Caco-2 (cell line): ENCODE measurements at regions not wholly inside any gene's neighbourhood (a gene's known extent, or its start where the extent isn't known, plus 50 kb on each side); places are given as distances from the start of the nearest gene placed in this dataset.

Experiments
- BruUV-seq: library from RNA; stranded (reverse); fragments of 400-500 nt; replicated peaks from 2 replicates; lab custom pipeline; 2021; lab: Mats Ljungman, UMichigan
- CTCF ChIA-PET: fragments of 300-600 bp; sonication (Branson Sonifier 250); formaldehyde crosslinking; loops from one replicate; lab custom pipeline; 2022; ENCODE audit warnings: antibody characterized with exemption; lab: Charles Lee
- POLR2A ChIA-PET: fragments of 300-600 bp; sonication (Branson Sonifier 250); formaldehyde crosslinking; loops from one replicate; lab custom pipeline; 2022; ENCODE audit warnings: antibody characterized with exemption; lab: Charles Lee
- DNase-seq, 2 experiments: peaks; one replicate each; pipeline versions ENCODE4 v3.0.0 to v3.0.0-alpha.2; 2020 to 2022
- H3K27me3 ChIP-seq: replicated peaks from 2 replicates; pipeline ENCODE4 v1.6.0; 2011; ENCODE audit warnings: low read length; ENCODE audit not compliant: control insufficient read depth, insufficient read depth
- H3K36me3 ChIP-seq: 2 replicates; pipeline ENCODE4 v1.5.1; 2011; ENCODE audit warnings: low read length; ENCODE audit not compliant: control insufficient read depth, insufficient read depth
- H3K4me1 ChIP-seq: fragments of 250-450 bp; sonication (Bioruptor Pico); 2 replicates; pipeline ENCODE4 v1.5.1; 2020; ENCODE audit warnings: mild to moderate bottlenecking
- H3K4me3 ChIP-seq: 2 replicates; pipeline ENCODE4 v1.5.1; 2011; ENCODE audit warnings: low read depth, mild to moderate bottlenecking, control low read depth, low read length
- H3K9me3 ChIP-seq: fragments of 250-450 bp; sonication (Bioruptor Pico); 2 replicates; pipeline ENCODE4 v1.5.1; 2020; ENCODE audit warnings: mild to moderate bottlenecking, moderate library complexity
- H3K27ac Mint-ChIP-seq: one replicate; pipeline ENCODE4 v1.8.0; 2022; ENCODE audit warnings: mixed read lengths; ENCODE audit not compliant: unreplicated experiment
- H3K27me3 Mint-ChIP-seq: one replicate; pipeline ENCODE4 v1.8.0; 2022; ENCODE audit warnings: mixed read lengths; ENCODE audit not compliant: insufficient read depth, unreplicated experiment
- H3K36me3 Mint-ChIP-seq: one replicate; pipeline ENCODE4 v1.8.0; 2022; ENCODE audit warnings: mild to moderate bottlenecking, mixed read lengths; ENCODE audit not compliant: insufficient read depth, unreplicated experiment
- H3K4me1 Mint-ChIP-seq: one replicate; pipeline ENCODE4 v1.8.0; 2022; ENCODE audit warnings: low read depth, mixed read lengths; ENCODE audit not compliant: unreplicated experiment
- H3K4me3 Mint-ChIP-seq: one replicate; pipeline ENCODE4 v1.8.0; 2022; ENCODE audit warnings: mild to moderate bottlenecking, moderate library complexity, mixed read lengths; ENCODE audit not compliant: unreplicated experiment
- H3K9me3 Mint-ChIP-seq: one replicate; pipeline ENCODE4 v1.8.0; 2022; ENCODE audit warnings: mixed read lengths; ENCODE audit not compliant: unreplicated experiment
- CTCF ChIP-seq, 2 experiments: fragments of 200-600 bp in 1 of 2; IDR thresholded peaks; 1 replicate in 1 of 2; 2 replicates in 1 of 2; pipeline versions ENCODE4 v1.5.1 to v1.8.0; 2011 to 2022; ENCODE audit warnings: antibody characterized with exemption in 1 of 2, control low read depth in 1 of 2, inconsistent platforms in 1 of 2, low read depth in 1 of 2, low read length in 1 of 2, mild to moderate bottlenecking in 1 of 2, moderate library complexity in 1 of 2; ENCODE audit not compliant: insufficient read depth in 1 of 2, severe bottlenecking in 1 of 2, unreplicated experiment in 1 of 2
- intact Hi-C: fragments of 100-400 bp; cut with micrococcal nuclease; formaldehyde crosslinking; loops from one replicate; pipeline ENCODE4 v1.10.0; 2022; ENCODE audit not compliant: unreplicated experiment

GRCh38 chr4:123477711-123478209 is 81.2 kb downstream of the SPRY1 start:
- Histone ChIP-seq H3K27me3 (no peaks in the 10 kb centered on the region), H3K4me3 (no peak overlapping the region), H3K4me1 (peaks cover 48% of the 10 kb centered on the region), H3K9me3 (no peaks in the 10 kb centered on the region), H3K36me3 (no peaks in the 10 kb centered on the region)
- ChIA-PET POLR2A (interaction anchor here (2.2 kb wide), 1 partner anchor 28 kb away, joined by 8 read pairs; no protein-coding TSS in a partner anchor), CTCF (no interaction called here)
- Mint-ChIP-seq H3K36me3 (peaks cover 7% of the 10 kb centered on the region), H3K9me3 (no peaks in the 10 kb centered on the region), H3K27ac (peak overlapping the region; percentile 97), H3K4me3 (peak overlapping the region; percentile 70), H3K4me1 (peaks cover 50% of the 10 kb centered on the region), H3K27me3 (no peaks in the 10 kb centered on the region)
- no TSS peak for BruUV-seq
- DNase-seq = no peak
- intact Hi-C loops = loop anchor here (1.0 to 2.0 kb wide), 6 partner anchors 33 to 541 kb away; no protein-coding TSS in a partner anchor
- no peak for TF ChIP-seq CTCF (IDR thresholded peaks at IDR 0.05; ENCODE audit: insufficient read depth in 1 of 2, low read depth in 1 of 2, low read length in 1 of 2, severe bottlenecking in 1 of 2, unreplicated experiment in 1 of 2)

- BruUV-seq = no TSS peak
- TF ChIP-seq CTCF (IDR thresholded peaks at IDR 0.05; ENCODE audit: insufficient read depth in 1 of 2, low read depth in 1 of 2, low read length in 1 of 2, severe bottlenecking in 1 of 2, unreplicated experiment in 1 of 2) = no peak
- Histone ChIP-seq H3K36me3 (no peaks in the 10 kb centered on the region), H3K27me3 (no peaks in the 10 kb centered on the region), H3K9me3 (no peaks in the 10 kb centered on the region), H3K4me1 (peaks cover 48% of the 10 kb centered on the region), H3K4me3 (no peak overlapping the region)
- Mint-ChIP-seq H3K27me3 (no peaks in the 10 kb centered on the region), H3K4me3 (peak overlapping the region; percentile 70), H3K9me3 (no peaks in the 10 kb centered on the region), H3K27ac (peak overlapping the region; percentile 97), H3K4me1 (peaks cover 50% of the 10 kb centered on the region), H3K36me3 (peaks cover 7% of the 10 kb centered on the region)
- CTCF ChIA-PET = interaction anchor here (1.4 kb wide), 1 partner anchor 67 kb away, joined by 3 read pairs; no protein-coding TSS in a partner anchor
- DNase-seq = peak; percentile 95 to 98
- POLR2A ChIA-PET = interaction anchor here (0.6 to 2.2 kb wide), 8 partner anchors 16 to 556 kb away, joined by 3 to 8 read pairs (median 4); a partner anchor contains a TSS
- intact Hi-C loops = loop anchor here (1.0 to 2.0 kb wide), 12 partner anchors 26 to 540 kb away; no protein-coding TSS in a partner anchor
These were observed 82.3 kb downstream of the SPRY1 start for GRCh38 chr4:123478859-123479345.

- CTCF ChIA-PET = interaction anchor here (1.4 kb wide), 1 partner anchor 66 kb away, joined by 3 read pairs; no protein-coding TSS in a partner anchor
These were observed 83.3 kb downstream of the SPRY1 start for GRCh38 chr4:123479944-123480343.

More at GRCh38 chr4:123479944-123480343, 83.3 kb downstream of the SPRY1 start:
- POLR2A ChIA-PET = interaction anchor here (1.2 to 2.2 kb wide), 4 partner anchors 26 to 83 kb away, joined by 5 to 8 read pairs (median 8); partner anchors contain the start of gene SPRY1
- DNase-seq = peak; percentile 68 to 77
- no peaks in the 10 kb centered on the region for H3K27me3 Mint-ChIP-seq
- Histone ChIP-seq H3K9me3 (no peaks in the 10 kb centered on the region), H3K4me3 (no peak overlapping the region), H3K36me3 (no peaks in the 10 kb centered on the region), H3K4me1 (peaks cover 48% of the 10 kb centered on the region), H3K27me3 (no peaks in the 10 kb centered on the region)
- peaks cover 50% of the 10 kb centered on the region for H3K4me1 Mint-ChIP-seq
- intact Hi-C loops = loop anchor here (1.0 to 2.0 kb wide), 9 partner anchors 25 to 539 kb away; no protein-coding TSS in a partner anchor
- peak overlapping the region; percentile 97 for H3K27ac Mint-ChIP-seq
- peaks cover 7% of the 10 kb centered on the region for H3K36me3 Mint-ChIP-seq
- BruUV-seq = no TSS peak
- no peak for TF ChIP-seq CTCF (IDR thresholded peaks at IDR 0.05; ENCODE audit: insufficient read depth in 1 of 2, low read depth in 1 of 2, low read length in 1 of 2, severe bottlenecking in 1 of 2, unreplicated experiment in 1 of 2)
- H3K9me3 Mint-ChIP-seq = no peaks in the 10 kb centered on the region
- H3K4me3 Mint-ChIP-seq = peak overlapping the region; percentile 70
